RWPE2 (cell line): ENCODE measurements at regions not wholly inside any gene's neighbourhood (a gene's known extent, or its start where the extent isn't known, plus 50 kb on each side); places are given as distances from the start of the nearest gene placed in this dataset.

Source experiments
- ATAC-seq: fragments of 200-7000 bp; cut with Tn5 transposase; 3 replicates; pipeline ENCODE4 v1.9.1; 2021; ENCODE audit warnings: low read depth
- DNase-seq: peaks from one replicate; pipeline ENCODE4 v3.0.0-alpha.2; 2020; ENCODE audit warnings: low spot score
- H3K27ac ChIP-seq: fragments of 450-650 bp; 2 replicates; pipeline ENCODE4 v1.5.1; 2017; ENCODE audit warnings: mild to moderate bottlenecking; ENCODE audit not compliant: poor library complexity, severe bottlenecking
- H3K27me3 ChIP-seq: fragments of 250-450 bp; sonication (Bioruptor Pico); 2 replicates; pipeline ENCODE4 v1.5.1; 2021; ENCODE audit warnings: mild to moderate bottlenecking, moderate library complexity; ENCODE audit not compliant: insufficient read depth, poor library complexity, severe bottlenecking
- H3K36me3 ChIP-seq: fragments of 250-450 bp; sonication (Bioruptor Pico); 2 replicates; pipeline ENCODE4 v1.5.1; 2020; ENCODE audit warnings: low read depth, mild to moderate bottlenecking, moderate library complexity
- H3K4me1 ChIP-seq: fragments of 250-450 bp; sonication (Bioruptor Pico); 2 replicates; pipeline ENCODE4 v1.5.1; 2021; ENCODE audit warnings: mild to moderate bottlenecking, moderate library complexity; ENCODE audit not compliant: insufficient read depth, poor library complexity, severe bottlenecking
- H3K4me3 ChIP-seq: fragments of 250-450 bp; sonication (Bioruptor Pico); 2 replicates; pipeline ENCODE4 v1.5.1; 2021; ENCODE audit warnings: mild to moderate bottlenecking, moderate library complexity; ENCODE audit not compliant: severe bottlenecking
- H3K9me3 ChIP-seq: fragments of 250-450 bp; sonication (Bioruptor Pico); 2 replicates; pipeline ENCODE4 v1.5.1; 2021; ENCODE audit warnings: mild to moderate bottlenecking, moderate library complexity; ENCODE audit not compliant: severe bottlenecking
- TF ChIP-seq, protein P1 (sequence below): fragments of 450-650 bp; IDR thresholded peaks from one replicate; pipeline ENCODE4 v1.5.1; 2017; ENCODE audit warnings: mild to moderate bottlenecking, moderate library complexity; ENCODE audit not compliant: poor library complexity, severe bottlenecking

DNA sequence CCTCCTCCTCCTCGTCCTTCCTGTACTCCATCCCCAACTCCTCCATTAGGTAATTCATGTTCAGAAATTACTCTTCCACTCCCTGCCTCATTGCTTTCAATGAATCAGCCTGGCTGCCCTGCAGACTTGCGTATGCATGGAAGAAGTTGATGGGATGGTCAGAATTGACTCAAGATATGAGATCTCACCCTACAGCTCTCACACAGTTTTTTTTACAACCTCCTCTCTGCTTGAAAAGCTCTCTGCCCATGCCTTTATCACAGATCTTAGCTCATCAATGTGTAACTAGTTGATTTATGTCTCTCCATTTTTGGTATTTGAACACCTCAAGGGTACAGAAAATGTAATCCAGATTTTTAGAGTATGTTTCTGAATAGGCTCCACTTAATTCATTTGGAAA is 506.9 kb downstream of the TBC1D4 start:
- Histone ChIP-seq H3K9me3 (no peaks in the 10 kb centered on the region), H3K36me3 (no peaks in the 10 kb centered on the region)

DNA sequence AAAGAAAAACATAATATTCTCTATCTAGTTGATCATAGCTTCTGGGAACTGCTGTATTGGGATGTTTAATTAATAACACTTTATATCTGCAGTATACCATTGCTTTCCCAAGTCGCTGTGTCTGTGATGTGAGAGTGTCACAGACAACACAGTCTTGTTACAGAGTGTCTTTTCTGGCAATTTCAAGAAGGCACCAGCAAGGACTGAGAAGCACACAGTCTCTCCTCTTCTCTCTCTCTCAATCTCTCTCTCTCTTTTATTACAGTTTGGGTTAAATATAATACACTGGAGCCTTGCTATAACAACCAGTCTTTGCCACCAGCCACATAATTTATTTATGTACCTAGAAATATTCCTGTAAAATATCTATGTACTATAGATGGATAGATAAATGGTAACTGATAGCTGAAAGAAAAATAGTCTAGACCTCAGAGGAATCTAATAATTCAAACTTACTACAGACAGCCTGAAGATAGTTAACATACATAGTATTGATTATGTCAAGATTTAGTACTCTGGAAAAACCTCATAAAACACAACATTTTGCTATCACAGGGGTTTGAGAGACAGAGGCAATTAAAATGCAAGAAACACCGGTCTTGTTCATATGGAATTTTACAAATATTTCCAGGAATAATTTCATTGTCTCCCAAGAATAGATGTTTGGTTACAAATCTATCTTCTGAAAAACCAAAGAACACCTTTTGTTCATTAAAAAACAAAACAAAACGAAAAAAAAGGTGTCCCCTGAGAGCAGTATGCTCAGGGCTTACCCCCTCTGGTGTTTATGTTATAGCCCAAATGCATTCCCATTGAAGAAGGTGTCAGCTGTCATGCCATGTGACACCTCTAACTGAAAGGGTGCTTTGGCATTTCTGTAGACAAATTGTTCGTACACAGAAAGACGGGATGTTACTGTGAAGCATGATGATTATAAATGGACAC is 507.8 kb downstream of the TBC1D4 start:
- Histone ChIP-seq H3K4me3 (no peak overlapping the region), H3K4me1 (no peaks in the 10 kb centered on the region), H3K27ac (no peak overlapping the region), H3K36me3 (no peaks in the 10 kb centered on the region), H3K27me3 (no peaks in the 10 kb centered on the region), H3K9me3 (no peaks in the 10 kb centered on the region)
- ATAC-seq (no peak), DNase-seq (no peak)
- TF ChIP-seq, protein P1, sequence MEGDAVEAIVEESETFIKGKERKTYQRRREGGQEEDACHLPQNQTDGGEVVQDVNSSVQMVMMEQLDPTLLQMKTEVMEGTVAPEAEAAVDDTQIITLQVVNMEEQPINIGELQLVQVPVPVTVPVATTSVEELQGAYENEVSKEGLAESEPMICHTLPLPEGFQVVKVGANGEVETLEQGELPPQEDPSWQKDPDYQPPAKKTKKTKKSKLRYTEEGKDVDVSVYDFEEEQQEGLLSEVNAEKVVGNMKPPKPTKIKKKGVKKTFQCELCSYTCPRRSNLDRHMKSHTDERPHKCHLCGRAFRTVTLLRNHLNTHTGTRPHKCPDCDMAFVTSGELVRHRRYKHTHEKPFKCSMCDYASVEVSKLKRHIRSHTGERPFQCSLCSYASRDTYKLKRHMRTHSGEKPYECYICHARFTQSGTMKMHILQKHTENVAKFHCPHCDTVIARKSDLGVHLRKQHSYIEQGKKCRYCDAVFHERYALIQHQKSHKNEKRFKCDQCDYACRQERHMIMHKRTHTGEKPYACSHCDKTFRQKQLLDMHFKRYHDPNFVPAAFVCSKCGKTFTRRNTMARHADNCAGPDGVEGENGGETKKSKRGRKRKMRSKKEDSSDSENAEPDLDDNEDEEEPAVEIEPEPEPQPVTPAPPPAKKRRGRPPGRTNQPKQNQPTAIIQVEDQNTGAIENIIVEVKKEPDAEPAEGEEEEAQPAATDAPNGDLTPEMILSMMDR: no peak

More for the DNA sequence above, 506.9 kb downstream of the TBC1D4 start:
- Histone ChIP-seq H3K4me1 (no peaks in the 10 kb centered on the region), H3K27me3 (no peaks in the 10 kb centered on the region), H3K27ac (no peak overlapping the region), H3K4me3 (no peak overlapping the region)
- DNase-seq: no peak
- no peak for ATAC-seq
- TF ChIP-seq, protein P1: no peak

DNA sequence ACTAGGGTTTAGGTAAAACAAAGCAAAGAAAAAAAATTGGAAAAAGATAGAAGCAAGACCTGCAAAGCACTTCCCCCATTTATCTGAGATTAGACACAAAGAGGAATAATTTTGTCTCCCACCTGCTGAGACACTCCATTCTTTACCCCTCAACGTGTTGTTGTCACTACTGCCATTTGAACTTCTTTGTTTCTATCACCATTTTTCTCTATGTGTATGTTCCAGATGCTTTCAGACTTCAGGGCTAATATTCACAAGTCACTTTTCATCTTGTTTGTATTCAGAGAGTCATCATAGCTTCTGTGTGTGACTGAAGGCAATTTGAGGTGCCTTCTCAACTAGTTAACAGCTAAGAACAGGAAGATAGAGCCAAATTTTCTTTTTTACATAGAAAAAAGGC is 512.5 kb downstream of the TBC1D4 start:
- H3K36me3 ChIP-seq: no peaks in the 10 kb centered on the region
- no peak for DNase-seq
- ATAC-seq: no peak
- TF ChIP-seq, protein P1: no peak
- H3K27me3 ChIP-seq: no peaks in the 10 kb centered on the region
- no peak overlapping the region for H3K27ac ChIP-seq
- H3K9me3 ChIP-seq: no peaks in the 10 kb centered on the region
- H3K4me3 ChIP-seq: no peak overlapping the region
- H3K4me1 ChIP-seq: no peaks in the 10 kb centered on the region

DNA sequence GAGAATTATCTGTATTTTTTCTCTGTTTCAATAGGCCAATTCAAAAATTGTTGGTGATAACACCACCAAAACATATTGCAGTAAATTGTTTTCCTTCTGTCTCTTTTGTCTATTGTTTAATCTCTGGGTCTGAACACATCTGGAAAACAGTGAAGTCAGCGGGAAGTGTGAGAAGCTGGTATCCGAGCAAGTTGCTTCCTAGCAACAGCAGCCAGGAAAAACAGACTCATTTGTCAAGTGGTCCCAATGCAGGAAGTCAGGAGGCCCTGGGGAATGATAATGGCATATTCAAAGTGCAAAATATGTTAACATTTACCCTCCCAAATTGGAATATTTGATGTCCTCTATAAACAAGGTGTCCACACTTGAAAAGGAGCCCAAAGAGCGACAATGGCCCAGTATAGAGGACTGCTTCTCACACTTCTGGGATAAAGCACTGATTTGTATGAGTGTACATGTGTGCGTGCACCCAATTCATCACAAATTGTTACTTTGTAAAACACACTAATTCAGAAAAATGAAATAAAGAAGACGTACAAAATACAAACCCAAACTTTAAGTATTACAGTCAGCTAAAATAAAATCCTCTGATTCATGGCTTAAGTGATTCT is 515.0 kb downstream of the TBC1D4 start:
- ATAC-seq (no peak), DNase-seq (no peak)
- Histone ChIP-seq H3K4me1 (no peaks in the 10 kb centered on the region), H3K27me3 (no peaks in the 10 kb centered on the region), H3K27ac (no peak overlapping the region), H3K36me3 (no peaks in the 10 kb centered on the region), H3K4me3 (no peak overlapping the region), H3K9me3 (no peaks in the 10 kb centered on the region)
- TF ChIP-seq, protein P1: no peak
